GM19238 (cell line): ENCODE measurements at regions not wholly inside any gene's neighbourhood (a gene's known extent, or its start where the extent isn't known, plus 50 kb on each side); places are given as distances from the start of the nearest gene placed in this dataset.

Experiments
- DNase-seq: peaks from one replicate; pipeline ENCODE4 v3.0.0; 2011; ENCODE audit warnings: low spot score; ENCODE audit not compliant: insufficient read length

DNA sequence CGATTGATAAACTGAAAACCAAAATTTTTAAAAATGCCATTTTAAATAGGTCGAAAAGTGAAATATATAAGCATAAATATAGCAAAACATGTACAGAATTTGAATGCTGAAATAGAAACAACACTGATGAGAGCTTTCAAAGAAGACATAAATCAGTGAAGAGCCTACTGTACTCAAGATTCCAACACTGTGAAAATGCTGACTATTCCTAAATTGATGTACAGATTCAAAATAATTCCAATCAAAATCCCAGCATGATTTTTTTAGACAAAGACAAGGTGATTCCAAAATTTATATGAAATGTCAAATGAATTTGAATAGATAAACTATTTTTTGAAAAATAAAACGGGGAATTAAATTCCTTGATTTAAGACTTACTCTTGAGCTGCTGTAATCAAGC lies 1010.4 kb downstream of the TBC1D22A start:
- no peak for DNase-seq

DNA sequence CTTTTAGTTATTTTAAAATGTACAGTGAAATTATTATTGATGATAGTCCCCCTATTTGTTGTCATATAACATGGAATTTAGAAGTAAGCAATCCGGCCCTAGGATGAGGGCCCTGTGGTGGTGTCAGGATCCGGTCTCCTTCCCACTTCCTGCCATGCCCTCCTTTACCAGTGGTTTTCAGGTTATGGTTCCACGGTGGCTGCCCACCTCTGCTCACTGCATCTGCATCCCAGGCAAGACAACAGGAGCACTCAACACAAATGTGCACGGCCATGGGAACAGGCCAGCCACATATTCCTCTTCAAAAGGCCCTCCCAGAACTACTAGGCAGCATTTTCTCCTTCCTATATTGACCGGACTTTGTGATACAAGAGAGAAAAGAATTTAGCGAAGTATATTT lies 1007.2 kb downstream of the TBC1D22A start:
- no peak for DNase-seq

DNA sequence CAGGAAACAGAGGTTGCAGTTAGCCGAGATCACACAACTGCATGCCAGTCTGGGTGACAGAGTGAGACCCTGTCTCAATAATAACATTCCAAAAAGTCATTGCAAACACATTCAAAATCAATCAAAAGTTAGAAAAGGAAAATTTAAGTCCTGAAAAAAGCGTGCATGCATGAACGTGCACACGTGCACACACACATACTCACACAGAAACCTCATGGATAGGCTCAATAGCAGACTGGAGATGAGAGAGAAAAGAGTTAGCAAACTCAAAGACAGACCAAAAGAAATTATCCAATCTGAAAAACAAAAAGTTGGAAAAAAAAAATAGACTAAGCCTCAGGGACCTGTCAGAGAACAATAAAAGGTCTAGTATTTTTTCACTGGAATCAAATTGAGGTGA lies 1005.6 kb downstream of the TBC1D22A start:
- DNase-seq: no peak

DNA sequence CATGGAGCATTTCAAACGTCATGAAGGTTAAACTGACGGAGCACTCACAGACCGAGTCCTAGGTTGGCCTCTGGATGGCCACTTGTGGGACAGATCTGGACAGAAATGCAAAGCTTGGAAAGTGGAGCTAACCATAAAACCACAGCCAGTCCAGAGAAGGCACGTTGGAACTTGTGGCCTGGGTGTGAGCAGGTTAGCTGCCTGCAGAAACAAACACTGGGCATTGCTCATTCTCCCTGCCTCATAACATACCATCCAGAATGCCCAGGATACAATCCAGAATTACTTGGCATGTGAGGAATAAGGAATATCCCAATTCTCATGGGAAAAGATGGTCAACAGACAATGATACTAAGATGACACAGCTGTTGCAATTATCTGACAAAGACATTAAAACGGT lies 1005.0 kb downstream of the TBC1D22A start:
- no peak for DNase-seq

DNA sequence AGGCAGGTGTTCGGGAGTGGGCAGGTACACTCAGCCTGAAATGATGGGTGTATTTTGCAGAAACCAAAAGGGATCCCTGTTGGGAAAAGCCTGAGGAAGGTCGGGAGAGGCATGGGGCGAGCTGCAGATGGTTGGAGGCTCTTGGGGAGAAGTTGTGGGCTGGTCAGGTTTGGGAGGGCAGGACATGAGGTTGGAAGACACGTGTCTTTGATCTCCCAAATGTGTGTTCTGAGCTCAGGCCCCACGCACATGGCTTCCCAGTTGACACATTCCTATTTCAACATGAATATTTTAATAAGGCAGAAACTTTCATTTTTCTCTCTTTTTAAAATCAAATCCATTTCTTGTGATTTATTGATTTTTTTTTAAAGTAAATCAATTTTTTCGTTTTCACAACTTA lies 1003.3 kb downstream of the TBC1D22A start:
- no peak for DNase-seq

DNA sequence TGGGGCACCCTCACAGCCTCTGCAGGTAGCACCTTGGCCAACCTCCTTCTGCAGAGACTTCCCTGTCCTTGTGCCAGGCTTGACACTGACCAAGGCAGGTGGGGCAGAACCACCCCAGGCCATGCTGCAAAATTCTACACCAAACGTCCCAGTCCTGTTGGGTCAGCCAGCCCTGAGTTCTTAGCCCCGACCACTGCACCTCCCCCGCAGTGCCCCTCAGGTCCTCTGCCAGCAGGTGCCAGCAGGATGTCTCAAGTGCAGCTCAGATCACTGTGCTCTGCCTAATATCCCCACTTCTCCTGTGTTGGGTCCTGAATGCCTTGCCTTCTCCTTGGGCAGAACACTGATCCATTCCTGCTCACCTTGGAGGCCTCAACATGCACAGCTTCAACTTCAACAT lies 999.7 kb downstream of the TBC1D22A start:
- DNase-seq: no peak

DNA sequence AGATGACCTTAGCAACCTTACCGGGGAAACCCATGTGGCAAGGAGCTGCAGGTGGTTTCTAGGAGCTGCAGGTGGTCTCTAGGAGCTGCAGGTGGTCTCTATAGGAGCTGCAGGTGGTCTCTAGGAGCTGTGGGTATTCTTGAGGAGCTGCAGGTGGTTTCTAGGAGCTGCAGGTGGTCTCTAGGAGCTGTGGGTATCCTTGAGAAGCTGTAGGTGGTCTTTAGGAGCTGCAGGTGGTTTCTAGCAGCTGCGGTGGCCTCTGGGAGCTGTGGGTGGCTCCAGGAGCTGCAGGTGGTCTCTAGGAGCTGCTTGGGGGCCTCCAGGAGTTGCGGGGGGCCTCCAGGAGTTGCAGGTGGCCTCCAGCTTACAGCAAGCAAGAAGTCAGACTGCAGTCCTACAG lies 997.5 kb downstream of the TBC1D22A start:
- no peak for DNase-seq

DNA sequence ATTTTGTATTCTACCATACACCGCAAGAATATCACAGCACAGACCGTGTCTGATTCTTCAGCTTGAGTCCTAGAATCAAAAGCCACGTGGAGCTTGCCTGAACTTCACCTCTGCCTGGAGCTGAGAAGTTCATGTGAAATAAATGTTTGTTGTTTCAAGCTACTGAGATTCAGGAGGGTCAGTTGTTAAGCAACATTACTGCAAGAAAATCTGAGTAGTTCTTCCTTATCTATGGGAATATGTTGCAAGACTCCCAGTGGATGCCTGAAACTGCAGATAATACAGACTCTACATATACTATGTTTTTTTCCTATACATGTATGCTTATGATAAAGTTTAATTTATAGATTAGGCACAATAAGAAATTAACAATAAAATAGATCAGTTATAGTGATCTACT lies 995.3 kb downstream of the TBC1D22A start:
- DNase-seq: no peak

DNA sequence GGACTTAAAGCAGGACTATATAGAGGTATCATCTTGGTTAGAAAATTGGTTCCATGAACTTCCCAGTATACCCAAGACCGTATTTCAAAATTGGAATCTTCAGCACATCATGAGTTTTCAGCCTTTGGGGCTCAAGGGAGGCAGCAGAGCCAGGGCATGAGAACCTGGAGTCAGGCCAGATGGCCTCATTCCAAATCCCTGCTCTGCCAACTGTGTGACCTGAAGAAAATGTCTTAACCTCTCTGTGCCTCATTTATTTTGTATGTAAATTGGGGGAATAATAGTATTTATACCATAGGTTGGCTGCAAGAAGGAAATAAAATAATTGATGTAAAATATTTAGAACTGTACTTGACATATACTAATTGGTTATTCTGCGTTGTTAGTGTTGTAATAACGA lies 987.6 kb downstream of the TBC1D22A start:
- DNase-seq: no peak

DNA sequence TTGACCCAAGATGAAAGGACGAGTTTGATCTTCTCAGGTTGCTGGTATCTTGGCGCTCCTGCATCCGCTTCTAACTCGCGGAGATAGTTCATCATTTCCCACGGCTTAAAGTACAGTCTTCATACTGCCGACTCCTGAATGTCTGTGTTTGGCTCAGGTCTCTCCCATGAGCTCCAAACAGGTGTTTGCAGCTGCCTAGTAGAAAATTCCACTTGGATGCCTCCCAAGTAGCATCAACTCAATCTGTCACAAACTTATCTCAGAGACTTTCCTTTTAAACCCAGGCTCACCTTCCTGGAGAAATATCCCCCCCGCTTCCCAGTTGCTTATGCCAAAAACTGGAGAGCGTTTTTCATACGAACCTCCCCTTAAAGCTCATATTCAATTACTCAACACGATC lies 986.5 kb downstream of the TBC1D22A start:
- DNase-seq: no peak

DNA sequence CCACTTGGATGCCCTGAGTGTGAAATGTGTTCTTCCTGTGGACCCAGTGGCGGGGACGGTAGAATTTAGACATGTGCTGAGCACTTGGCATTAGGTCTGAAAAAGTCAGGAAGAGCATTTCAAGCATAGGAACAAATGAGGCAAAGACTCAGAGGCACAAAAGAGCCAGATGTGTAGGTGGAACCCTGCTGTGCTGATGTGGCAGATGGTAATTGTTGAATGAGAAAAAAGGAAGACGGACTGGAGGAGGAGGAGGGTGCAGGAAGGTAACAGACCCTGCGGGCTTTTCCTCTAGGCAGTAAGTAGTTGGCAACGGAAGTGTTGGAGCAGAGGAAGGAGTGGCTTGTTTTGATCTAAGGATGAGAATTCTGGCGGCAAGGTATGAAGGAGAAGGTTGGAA lies 985.8 kb downstream of the TBC1D22A start:
- no peak for DNase-seq

DNA sequence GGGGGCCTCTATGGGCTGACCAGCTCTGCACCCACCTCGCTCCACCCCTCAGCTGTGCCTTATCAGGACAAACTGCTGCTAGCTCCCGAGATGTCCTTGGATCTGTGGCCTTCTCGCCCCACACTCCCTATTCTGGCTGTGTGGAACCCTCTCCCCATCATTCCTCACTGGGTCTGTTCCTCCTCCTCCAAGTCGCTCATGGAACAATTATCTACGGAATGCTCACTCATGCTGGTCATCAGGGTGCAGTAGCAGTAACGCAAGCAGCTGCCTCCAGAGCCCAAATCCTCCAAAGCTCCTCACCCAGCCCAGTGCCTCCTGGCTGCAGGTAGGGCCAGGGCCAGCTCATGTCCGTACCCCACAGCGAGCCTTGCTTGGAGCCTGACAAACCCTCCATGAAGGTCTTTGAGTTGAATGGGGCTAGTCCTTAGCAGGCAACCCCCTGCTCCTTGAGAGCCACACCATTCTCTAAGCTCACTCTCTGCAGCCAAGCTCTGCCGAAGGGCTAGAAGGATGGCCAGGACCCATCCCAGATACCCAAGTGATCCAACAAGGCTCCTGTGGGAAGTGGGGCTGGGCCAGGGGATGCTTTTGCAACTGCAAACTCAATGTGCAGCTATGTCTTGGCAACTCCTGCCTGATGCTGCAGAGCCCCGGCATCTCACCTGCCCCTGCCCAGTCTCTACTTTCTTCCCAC lies 977.8 kb downstream of the TBC1D22A start:
- DNase-seq: no peak

DNA sequence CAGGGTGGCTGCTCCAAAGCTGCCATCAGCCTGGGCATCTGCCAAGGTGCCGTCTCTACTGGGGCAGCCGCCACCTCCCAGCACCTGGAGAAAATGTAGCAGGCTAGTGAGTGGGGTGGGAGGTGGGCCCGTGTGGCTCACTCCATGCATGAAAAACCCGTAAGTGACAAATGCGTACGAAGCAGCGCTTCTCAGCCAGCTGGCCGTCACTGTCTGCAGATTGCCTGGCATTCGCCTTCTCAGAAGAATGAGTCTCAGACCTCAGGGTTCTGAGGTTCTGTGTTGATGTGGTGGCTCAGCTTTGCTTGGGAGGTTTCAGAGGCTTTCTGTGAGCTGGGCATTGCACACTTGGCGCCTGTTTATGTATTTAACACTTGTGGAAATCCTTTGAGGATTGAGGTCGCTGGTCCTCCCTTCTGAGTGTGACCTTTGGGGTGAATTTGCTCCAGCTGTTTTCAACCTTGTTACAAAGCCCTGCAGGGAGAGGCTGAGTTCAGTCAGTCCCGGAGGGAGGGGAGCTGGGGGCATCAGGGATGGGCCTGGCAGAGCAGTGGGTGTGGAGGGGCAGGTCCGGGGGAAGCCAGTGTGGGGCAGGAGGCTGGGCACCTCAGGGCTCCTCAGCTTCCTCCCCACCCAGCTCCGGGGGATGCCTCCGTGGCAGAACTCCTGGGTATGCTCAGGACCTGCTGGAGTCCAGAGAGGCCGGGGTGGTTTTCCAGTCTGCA lies 977.0 kb downstream of the TBC1D22A start:
- DNase-seq: no peak

DNA sequence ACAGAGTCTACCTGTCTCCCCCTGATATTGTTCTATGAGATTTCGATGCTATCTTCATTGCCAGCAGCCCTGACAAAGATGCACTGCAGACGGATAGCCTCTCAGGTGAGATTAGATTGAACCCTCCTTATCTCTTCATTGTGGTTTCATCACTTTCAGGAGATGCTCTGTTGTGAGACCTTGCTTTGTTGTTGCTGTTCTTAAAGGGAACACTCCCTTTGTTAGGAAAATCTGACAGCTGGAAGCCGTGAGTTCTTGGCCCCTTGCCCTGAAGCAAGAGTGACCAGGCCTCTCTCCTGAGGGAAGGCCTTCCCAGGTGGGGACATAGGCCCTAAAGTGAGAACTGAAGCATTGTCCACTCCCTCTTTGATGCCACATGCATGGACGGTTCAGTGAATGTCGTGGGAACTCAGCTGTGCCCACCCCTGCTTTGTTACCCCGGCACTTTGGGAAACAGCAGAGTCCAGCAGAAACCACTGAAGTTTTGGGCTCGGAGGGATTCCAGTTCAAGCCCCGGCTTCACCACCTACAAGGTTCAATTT lies 976.1 kb downstream of the TBC1D22A start:
- DNase-seq: no peak

DNA sequence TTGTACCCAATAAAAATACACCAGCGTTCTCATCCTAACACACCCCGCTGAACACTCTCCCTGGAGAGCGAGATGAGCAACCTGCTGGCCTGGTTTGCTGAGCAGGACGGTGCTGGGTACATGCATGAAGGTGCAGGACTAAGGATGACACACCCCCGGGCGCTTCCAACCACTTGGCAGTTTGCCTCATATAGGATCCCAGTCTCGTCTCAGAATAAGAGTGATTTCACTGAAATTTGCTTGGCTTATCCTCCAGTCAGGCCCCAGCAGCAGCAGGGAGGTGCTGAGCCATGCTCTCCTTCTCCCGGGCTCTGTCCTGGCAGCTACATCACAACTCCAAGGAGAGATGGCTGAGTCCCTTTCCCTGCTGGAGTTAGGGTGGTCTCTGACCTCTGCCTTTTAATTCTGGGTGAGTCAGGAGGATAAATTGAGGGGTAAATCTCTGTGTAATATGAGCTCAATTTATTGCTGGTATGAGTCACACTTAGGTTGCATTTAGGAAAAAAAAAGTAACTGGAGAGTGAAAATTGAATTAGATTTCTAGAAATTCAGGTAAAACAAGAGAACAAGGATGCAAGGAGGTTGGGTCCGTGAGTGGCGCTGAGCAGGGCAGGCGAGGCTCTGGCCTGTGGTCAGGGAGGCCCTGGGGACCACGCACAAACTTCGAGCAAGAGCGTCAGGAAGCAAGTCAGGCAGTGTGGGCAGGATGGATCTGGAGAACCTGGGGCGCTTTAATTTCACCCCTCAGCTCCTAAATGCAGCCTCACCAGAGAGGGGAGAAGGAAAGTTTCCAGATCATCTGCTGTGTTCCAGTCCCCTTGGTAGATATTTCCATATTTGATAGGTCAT lies 974.0 kb downstream of the TBC1D22A start:
- DNase-seq: no peak

DNA sequence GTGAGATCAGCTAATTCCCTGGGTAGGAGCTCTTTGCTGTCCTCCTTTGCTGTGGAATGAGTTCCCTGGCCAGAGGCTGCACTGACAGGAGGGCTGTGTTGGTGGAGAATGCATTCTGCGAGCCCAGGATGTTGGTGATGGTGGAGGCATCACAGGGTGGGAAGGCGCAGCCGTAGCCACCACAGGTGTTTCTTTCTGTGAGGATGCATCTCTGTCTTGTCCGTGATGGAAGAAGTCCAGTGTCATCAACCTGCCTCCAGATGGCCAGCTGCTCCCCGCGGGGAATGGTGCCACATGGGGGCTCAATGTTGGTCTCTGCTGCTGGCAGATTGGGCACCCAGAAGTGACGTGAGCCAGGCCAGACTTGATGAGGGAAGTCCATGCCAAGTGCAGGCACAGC lies 972.1 kb downstream of the TBC1D22A start:
- no peak for DNase-seq

DNA sequence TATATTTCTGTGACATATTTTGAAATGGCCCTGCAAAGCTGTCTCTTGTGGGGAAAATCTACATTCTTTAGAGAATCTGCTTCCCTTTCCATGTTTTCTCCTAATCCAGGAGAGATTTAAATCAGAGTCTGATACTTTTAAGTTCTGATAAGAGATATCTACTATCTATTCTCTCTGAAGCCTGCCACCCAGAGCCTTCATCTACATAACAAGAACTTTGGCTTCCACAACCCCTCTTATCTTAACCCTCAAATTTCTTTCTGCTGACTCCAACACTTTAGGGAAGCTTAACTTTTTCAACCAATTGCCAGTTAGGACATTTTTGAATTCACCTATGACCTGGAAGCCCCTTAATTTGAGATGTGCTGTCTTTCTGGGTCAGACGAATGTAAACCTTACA lies 965.2 kb downstream of the TBC1D22A start:
- DNase-seq: no peak

DNA sequence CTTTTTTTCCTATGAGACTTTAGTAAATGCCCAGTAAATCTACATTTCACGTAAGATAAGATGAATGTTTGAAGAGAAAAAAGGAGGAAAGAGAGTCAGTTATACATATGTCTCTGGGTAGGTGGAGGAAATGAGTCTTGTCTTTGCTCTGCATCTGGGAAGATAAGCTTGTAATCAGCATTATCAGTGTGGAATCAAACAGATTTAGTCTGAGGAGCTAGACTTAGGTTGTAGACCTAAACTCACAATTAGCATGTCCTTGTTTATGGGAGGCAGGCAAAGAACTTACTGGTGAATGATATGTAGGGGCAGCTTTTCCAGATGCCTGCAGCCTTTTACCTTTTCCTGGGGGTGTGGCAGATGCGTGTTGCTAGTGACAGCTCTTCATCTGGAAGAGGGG lies 962.3 kb downstream of the TBC1D22A start:
- DNase-seq: no peak

DNA sequence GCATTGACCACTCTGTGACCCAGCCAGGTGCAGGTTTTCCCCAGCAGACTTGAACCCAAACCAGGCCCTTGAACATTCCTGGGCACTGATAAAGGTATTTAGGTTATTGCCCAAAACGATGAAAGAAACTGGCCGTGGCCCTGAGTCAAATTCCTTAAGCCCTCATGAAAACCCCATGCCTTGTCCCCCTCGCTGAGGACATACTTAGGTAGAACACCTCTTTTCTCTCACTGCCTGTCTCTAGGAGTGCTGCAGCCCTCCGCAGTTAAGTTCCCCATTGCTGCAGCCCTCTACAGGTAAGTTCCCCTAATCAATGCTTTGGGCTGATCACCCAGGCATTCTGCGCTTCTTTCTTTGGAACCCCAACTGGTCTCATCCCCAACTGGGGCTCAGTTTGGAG lies 961.6 kb downstream of the TBC1D22A start:
- no peak for DNase-seq

DNA sequence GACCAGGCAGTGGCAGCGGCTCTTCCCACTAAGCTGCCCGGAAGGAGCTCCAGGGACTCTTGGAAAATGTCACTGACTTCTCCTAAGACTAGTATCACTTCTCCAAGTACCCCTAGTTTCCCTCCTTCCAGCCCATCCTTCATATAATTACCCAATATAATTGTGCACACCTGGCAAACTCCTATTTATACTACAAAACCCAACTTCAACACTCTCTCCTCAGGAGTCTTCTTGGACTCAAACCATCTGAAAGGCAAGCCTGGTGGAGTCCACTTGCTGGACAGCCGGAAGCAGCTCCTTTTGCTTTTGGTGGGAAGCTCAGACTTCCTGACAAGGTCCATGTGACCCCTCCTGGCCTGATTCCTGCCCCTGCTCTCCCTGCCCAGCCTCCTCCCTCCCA lies 955.9 kb downstream of the TBC1D22A start:
- DNase-seq: no peak

DNA sequence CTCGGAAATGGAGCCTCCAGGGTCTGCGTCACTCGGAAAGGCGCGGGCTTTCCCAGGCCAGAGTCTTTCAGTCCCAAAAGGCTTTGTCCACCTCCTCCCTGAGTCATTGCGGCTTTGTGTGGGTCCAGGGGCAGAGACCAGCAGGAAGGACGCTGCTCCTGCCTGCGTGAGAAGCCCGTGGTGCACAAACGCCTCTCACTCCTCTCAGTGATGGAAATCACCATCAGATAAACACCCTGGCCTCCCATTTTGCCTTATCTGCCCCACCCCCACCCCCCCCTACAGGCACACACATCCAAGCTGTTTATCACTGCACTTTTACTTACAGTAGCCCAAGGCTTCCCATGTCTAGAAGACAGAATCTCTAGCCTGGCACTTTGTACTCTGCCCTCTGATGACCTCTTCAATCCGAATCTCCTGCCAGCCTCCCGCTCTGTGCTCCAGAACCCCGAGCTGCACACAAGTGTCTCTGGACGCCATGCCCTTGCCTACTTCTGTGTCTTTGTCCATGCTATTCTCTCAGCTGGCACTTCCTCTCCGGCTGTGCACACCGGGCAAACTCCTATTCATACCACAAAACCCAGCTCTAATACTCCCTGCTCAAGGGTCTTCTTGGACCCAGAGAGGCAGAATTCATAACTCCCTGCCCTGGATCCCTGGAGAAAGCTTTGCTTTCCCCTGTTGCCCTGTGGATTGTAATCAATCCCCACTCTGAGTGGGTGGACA lies 954.6 kb downstream of the TBC1D22A start:
- DNase-seq: no peak
